ENCODE measurements at regions not wholly inside any gene's neighbourhood (a gene's known extent, or its start where the extent isn't known, plus 50 kb on each side); places are given as distances from the start of the nearest gene placed in this dataset.

DNA sequence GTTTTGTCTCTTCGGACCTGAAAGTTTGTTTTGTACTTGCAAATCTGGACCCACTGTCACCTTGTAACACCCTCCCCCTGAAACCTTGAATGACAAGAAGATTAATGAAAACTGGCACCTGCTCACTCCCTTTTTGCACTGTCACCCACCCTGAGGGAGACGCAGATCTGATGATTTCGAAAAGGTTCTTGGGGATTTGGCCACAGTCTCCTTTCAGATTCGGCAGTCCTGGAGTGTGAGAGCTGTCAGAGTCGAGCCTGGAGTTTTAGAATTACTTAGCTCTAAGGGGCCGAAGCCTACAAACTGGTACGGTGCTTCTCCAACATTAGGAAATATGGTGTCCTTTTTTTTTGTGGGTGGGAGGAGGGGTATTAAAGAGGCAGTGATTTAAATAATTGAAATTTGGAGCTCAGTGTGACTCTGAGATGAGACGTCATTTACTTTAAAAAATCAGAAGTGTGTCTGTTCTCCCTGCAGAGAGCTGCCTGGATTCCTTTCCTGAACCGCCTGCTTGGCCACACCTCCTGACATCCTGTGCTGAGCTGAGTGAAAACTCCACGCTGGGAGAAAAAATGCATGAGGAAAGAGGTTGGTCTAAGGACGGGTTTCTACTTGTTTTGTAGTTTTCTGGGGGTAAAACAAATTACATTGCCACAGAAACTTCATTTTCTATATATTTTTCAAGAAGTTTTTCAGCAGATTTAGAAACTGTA lies 447.0 kb upstream of the CDH4 start:
- in situ Hi-C loops (cut with HindIII; ENCODE audit: low sequenced_read_pairs): no loop called here
- no peak for DNase-seq (ENCODE audit: low spot score)

DNA sequence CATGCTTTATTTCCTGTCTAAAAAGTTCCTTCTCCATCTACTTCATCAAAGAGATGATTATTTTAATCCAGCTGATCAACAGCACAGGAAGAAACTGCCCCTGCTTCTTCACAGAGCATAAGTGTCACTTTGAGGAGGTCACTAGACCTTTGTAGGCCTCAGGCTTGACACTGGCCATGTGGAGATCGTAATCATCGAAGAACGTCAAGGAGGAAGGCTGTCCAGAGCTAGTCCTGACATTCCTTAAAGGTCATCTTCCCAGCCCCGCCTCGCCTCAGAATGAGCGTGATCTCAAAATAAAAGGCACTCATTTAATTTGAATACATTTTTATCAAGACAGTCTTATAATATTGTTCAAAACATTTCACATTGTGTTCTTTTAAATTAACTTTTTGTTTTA lies 445.7 kb upstream of the CDH4 start:
- in situ Hi-C loops (cut with HindIII; ENCODE audit: low sequenced_read_pairs): no loop called here

DNA sequence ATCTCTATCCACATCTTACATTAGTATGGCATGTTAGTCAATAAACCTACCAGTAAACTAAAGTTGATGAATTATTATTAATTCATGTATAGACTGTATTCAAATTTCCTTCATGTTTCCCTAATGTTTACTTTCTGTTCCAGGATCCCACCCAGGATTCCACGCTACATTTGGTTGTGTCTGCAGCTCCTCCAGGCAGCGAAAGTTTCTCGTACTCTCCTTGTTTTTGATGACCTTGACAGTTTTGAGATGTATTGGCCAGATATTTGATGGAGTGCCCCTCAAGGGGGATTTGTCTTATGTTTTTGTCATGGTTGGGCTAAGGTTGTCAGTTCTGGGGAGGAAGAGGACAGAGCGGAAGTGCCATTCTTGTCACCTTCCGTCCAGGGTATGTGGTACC lies 445.2 kb upstream of the CDH4 start:
- in situ Hi-C loops (cut with HindIII; ENCODE audit: low sequenced_read_pairs): no loop called here
- no peak for DNase-seq (ENCODE audit: low spot score)

More for the DNA sequence above, 445.7 kb upstream of the CDH4 start:
- no peak for DNase-seq (ENCODE audit: low spot score)

DNA sequence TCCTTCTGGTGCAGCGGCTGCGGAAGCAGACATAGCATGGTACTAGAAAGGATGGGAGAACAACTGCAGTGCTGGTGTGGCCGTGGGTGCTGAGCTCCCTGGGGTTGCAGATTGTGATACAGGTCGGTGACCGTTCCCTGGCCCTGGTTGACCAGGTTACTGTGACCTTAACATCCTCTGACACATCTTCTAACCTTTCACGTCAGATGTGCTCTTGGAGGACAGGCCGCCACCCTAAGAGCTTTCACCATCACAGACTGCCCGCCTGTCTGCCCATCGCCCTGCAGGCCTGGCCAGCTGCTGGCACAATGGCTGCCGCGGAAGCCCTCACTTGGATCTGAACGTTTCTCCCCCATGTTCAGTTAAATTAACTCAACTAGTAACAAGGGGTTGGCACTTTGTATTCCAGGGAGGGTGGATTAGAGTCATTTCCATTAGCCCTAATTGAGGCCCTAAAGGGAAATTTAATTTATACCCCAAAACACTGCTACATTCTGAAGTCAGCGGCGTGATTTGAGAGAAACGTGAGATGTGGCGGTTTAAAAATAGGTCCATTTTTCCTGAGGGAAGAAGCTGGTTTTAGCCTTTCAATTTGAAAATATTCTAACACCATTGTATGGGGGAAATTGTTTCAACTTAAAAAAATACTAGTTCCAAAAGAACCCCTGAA lies 443.9 kb upstream of the CDH4 start:
- DNase-seq (ENCODE audit: low spot score): no peak
- in situ Hi-C loops (cut with HindIII; ENCODE audit: low sequenced_read_pairs): no loop called here

DNA sequence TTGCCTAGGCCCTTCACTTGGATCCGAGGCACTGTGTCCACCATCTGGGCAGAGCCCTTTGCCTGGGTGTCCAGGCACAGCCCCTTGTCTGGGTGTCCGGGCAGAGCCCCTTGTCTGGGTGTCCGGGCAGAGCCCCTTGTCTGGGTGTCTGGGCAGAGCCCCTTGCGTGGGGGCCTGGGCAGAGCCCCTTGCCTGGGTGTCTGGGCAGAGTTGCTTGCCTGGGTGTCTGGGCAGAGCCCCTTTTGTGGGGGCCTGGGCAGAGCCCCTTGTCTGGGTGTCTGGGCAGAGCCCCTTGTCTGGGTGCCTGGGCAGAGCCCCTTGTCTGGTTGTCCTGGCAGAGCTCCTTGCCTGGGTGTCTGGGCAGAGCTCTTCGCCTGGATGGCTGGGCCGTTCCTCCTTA lies 443.4 kb upstream of the CDH4 start:
- in situ Hi-C loops (cut with HindIII; ENCODE audit: low sequenced_read_pairs): no loop called here
- no peak for DNase-seq (ENCODE audit: low spot score)

DNA sequence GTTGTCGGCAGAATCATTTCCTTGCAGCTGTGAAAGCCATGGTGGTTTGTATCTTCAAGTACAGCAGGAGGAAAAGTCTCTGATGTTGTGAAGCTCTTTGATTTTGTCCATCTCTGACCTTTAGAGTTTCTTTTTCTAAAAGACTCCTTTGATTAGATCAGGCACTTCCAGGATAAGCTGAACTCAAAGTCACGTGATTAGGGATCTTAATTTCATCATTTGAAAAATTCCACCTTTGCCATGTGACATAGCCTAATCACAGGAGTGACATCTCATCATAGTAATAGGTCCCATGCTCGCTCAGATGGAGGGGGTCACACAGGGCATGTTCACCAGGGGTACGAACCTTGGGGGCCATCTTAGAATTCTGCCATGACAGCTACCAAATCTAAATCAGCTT lies 441.5 kb upstream of the CDH4 start:
- DNase-seq (ENCODE audit: low spot score): no peak
- in situ Hi-C loops (cut with HindIII; ENCODE audit: low sequenced_read_pairs): loop anchor here (5.0 kb wide), 1 partner anchor 47 kb away; no protein-coding TSS in a partner anchor

DNA sequence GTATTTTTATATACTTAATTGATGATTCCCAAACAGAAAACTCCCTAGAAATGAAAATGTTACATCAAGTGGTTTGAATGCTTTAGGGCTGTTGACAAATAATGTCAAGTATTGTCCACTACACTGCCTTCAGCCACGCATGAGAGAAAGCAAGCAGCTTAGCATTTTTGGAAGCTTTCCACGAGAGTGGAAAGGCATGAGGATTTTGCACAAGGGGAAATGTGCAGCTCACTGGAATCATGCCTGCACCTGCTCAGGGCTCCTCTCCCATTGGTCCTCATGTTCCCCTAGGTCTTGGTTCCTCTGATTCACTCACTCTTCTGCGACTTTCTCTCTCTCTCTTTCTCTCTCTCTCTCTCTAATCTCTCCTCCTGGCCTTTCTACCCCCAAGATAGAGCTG lies 439.5 kb upstream of the CDH4 start:
- DNase-seq (ENCODE audit: low spot score): no peak
- in situ Hi-C loops (cut with HindIII; ENCODE audit: low sequenced_read_pairs): loop anchor here (5.0 kb wide), 1 partner anchor 45 kb away; no protein-coding TSS in a partner anchor

DNA sequence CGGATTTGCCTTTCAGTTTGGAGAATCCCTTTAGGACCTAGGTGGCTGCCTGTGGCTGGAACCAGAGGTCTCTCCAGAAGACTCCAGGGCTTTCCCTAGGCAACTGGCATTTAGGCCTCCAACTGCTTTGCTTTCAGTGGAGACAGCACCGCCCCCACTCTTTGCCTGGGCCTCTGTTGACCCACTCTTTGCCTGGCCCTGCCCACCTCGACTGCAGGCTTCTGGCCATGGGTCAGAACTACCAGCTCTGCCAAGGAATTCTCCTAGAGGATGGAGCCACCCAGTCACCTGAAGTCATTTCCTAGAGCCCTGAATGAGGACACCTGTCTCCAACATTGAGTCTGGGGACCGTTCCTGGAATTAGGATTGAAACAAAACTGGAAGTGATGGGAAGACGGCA lies 439.0 kb upstream of the CDH4 start:
- no peak for DNase-seq (ENCODE audit: low spot score)
- in situ Hi-C loops (cut with HindIII; ENCODE audit: low sequenced_read_pairs): loop anchor here (5.0 kb wide), 1 partner anchor 44 kb away; no protein-coding TSS in a partner anchor

DNA sequence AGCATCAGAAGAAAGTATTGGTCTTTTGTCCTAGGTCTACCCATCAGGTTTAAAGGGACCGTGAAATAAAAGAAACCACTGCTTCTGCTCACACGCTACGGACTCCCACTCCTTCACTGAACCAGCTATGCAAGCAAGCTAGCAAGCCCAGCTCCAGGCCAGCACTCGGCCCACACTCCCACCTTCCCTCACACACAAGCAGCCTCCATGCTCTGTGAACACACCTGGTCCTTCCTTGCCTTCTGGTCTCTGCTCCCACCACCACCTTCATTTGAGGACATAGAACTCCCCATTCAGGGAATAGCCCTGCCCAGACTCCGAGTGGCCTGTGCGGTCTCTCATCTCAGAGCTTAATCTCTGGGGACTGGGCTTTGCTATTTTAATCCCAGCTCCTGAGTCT lies 436.4 kb upstream of the CDH4 start:
- DNase-seq (ENCODE audit: low spot score): no peak
- in situ Hi-C loops (cut with HindIII; ENCODE audit: low sequenced_read_pairs): no loop called here

DNA sequence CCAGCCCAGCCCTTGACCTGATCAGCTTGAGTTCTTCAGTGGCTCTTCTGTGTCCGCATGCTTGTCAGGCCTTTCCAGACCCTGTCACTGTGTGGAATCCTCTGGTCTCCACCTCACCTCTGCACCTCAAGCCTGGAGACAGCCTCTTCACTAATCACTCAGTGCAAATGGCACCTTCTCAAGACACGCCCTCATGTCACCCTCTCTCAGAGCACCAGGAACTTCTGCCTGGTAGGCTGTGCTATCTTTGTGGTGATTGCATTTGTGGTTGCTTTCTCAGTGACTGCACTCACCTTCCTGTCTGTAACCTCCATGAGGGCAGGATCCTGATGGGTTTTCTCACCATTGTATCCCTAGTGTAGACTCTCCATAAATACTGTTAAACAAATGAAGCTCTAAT lies 435.2 kb upstream of the CDH4 start:
- no peak for DNase-seq (ENCODE audit: low spot score)
- in situ Hi-C loops (cut with HindIII; ENCODE audit: low sequenced_read_pairs): no loop called here

DNA sequence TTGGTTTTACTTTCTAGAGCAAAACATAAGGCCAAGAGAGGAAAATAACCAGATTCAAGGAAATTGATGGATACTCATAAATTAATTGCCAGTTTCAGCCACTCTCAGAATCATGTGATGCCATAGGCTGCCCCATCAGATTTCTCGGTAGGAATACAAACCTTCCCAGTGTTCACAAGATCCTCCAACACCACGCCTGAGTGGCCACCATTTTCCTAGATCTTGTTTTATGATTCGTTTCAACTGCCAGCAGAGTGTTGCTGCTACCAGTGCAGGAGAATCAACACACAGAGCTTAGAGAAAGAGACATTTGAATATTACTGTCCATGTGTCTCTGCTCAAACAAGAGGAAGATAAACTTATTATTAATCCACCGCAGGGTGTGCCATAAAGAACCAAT lies 434.2 kb upstream of the CDH4 start:
- no peak for DNase-seq (ENCODE audit: low spot score)

DNA sequence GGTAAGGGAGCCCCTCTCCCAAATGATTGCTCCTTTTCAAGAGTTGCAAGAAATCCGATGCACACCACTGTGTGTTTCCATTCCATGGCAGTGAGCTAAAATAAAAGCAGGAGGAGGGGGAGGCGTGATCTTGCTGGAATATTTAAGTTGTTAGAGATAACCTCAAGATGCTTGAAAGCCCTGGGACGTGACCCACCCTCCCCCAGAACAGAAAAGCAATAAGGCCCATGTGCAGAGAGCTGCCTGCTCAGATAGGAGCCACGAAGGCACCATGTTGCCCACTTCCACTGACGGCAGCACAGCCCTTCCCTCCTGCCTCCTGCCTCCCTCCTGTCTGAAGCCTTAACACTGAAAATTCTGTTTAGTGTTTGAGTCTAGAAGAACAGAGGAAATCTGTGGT lies 432.6 kb upstream of the CDH4 start:
- in situ Hi-C loops (cut with HindIII; ENCODE audit: low sequenced_read_pairs): no loop called here
- DNase-seq (ENCODE audit: low spot score): no peak

More for the DNA sequence above, 434.2 kb upstream of the CDH4 start:
- in situ Hi-C loops (cut with HindIII; ENCODE audit: low sequenced_read_pairs): no loop called here

DNA sequence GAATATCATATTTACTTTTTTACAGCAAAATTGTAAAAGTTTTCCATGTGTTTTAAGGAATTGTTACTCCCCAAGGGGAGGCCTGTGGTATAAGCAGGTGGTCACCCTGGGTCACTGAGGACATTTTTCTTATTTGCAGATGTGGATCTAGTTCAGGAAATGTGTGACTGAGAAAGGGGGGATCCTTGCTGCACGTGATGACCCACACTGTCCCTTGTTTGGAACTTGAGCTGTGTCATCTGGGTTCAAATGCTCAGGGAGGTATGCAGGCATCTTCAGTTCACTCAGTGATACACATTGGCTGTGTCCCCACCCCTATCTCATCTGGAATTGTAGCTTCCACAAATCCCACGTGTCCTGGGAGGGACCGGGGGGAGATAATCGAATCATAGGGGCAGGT lies 431.9 kb upstream of the CDH4 start:
- no peak for DNase-seq (ENCODE audit: low spot score)
- in situ Hi-C loops (cut with HindIII; ENCODE audit: low sequenced_read_pairs): no loop called here

DNA sequence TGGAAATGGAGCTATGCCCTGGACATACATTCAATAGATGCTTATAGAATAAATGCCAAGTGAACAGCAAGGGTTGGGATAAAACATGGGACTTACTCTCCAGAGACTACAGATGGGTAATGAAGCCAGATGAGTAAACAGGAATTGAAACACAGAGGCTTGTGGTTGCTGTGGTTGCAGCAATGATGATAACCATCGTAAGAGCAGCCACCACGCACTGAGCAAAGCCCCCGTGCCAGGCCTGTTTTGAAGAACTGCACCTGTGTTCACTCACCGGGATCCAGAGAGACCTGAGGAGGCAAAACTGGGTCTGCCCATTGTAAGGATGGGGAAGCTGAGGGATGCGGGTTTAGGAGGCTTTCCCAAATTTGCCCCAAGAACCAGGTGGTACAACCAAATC lies 431.1 kb upstream of the CDH4 start:
- in situ Hi-C loops (cut with HindIII; ENCODE audit: low sequenced_read_pairs): no loop called here
- DNase-seq (ENCODE audit: low spot score): no peak

DNA sequence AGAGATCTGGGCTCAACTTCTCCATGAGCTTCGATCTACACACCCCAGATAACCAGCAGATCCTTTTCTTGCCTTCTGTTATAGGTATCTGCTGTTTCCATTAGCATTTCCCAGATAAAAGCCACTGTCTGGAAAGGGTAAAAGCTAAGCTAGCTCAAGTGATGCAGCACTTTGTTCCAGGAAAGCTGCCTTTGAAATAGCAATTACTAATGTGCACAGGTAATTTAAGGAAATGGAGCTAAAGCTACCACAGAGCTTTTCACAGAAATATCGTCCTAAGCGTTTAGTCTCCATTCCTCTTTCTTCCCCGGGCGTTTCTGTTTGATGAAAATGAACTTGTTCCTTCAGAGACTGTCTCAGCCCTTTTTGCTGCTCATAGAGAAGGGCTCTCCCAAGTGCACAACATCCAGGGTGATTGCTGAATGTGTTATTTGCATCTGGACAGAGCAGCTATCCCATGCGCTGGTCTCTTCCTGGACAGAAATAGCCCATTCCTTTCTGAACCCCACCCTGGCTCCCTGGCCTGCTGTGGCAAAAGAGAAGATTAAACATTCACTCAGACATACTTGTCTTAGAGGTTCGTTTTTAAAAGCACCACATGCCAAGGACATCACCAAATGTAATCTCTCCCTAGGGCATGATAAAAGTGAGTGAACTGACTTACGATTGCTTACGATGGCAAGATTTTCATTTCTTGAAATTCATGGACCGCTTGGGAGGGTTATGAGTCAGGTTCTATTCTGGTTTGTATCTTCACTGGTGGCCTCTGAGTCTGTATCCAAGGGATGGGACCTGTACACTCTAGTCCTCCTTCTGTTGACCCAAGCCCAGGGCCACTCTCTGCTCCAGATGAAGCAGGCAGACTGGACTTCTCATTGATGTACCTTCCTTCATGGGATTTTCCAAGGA lies 429.1 kb upstream of the CDH4 start:
- in situ Hi-C loops (cut with HindIII; ENCODE audit: low sequenced_read_pairs): no loop called here
- no peak for DNase-seq (ENCODE audit: low spot score)

DNA sequence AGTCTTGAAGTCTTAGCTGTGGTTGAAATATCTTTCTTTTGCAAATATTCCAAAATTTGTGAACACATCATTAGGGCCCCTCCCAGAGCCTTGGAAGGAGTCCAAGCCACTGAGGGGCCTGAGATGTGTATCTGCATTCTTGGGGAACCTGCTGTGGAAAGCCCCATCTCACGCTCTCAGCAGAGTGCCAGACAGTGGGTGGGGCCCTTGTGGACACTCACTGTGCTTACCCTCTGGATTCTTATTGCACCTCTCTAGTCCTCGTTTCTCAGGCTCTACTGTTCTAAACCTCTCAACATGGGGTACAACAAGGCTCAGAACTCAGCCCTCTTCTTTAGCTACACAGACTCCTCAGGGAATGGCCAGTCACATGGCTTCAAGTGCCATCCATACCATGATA lies 416.2 kb upstream of the CDH4 start:
- no peak for DNase-seq (ENCODE audit: low spot score)
- in situ Hi-C loops (cut with HindIII; ENCODE audit: low sequenced_read_pairs): no loop called here

DNA sequence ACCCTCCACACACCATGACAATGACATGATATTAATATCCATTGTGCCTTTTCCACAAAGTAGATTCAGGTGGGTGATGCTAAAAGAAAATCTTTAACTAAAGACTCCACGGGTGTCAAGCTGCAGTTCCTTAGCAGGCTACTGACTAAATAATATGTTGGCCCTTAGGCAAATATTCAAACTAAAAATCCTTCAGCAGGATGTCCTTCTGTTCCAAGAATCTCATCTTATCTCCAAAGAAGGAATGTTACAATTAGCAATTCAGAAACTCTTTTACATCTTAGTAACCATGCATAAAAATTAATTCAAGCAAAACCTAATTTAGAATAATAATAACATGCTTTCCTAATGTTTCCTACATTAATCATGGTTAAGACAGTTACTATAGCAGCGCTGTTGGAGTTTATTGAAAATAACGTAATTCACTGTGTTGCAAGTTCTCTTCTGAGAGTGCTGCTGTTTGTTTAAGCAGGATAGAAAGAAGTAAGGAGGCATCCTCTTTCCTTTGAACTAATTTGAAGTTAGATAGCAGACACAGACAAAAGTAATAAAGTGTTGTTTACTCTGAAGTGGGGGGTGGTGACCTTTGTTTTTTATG lies 414.8 kb upstream of the CDH4 start:
- DNase-seq (ENCODE audit: low spot score): no peak
- in situ Hi-C loops (cut with HindIII; ENCODE audit: low sequenced_read_pairs): no loop called here

DNA sequence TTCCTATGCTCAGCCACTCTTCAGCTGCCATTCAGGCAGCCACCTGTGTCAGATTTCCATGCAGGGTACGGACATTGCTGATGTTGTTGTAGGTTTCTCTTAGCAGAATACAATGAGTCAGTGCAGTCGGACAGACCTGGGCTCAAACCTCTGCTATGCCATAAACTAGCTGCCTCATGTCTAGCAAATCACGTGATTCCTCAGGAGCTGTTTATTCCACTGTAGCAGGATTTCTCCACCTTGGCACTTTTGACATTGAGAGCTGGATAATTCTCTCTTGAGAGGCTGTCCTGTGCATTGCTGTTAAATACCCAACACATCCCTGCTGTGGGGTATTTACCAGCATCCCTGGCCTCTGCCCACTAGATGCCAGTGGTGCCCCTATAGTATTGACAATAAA lies 413.8 kb upstream of the CDH4 start:
- DNase-seq (ENCODE audit: low spot score): no peak
- in situ Hi-C loops (cut with HindIII; ENCODE audit: low sequenced_read_pairs): no loop called here

DNA sequence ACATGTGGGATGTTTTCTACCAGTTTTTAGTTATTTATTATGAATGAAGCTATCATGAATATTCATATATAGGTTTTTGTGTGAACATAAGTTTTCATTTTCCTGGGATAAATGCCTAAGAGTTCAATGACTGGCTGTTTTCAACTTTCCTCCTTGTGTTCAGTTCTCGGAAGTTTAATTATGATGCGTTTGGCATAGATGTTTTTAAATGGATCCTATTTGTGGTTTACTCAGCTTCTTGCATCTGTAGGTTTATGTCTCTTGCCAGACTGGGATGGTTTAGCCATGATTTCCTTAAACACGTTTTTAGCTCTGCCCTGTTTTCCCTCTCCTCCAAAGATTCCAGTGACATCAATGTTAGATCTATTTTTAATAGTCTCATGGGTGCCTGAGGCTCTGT lies 411.1 kb upstream of the CDH4 start:
- DNase-seq (ENCODE audit: low spot score): no peak
- in situ Hi-C loops (cut with HindIII; ENCODE audit: low sequenced_read_pairs): no loop called here

DNA sequence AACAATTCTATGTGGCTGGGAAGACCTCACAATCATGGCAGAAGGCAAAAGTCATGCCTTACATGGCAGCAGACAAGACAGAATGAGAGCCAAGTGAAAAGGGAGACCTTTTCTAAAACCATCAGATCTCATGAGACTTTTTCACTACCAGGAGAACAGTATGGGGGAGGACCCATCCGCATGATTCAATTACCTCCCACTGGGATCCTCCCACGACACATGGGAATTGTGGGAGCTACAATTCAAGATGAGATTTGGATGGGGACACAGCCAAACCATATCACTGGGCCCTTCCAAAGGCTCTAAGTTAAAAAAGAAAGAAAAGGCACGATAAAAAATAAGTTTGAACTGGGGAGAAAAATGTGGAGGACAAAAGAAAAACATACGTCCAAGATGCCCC lies 406.9 kb upstream of the CDH4 start:
- in situ Hi-C loops (cut with HindIII; ENCODE audit: low sequenced_read_pairs): no loop called here
- no peak for DNase-seq (ENCODE audit: low spot score)
